M059J (cell line): ENCODE measurements at regions not wholly inside any gene's neighbourhood (a gene's known extent, or its start where the extent isn't known, plus 50 kb on each side); places are given as distances from the start of the nearest gene placed in this dataset.

Experiments used
- DNase-seq: peaks from one replicate; pipeline ENCODE4 v3.0.0-alpha.2; 2012; ENCODE audit warnings: low read depth

- no peak for DNase-seq
Observed at GRCh38 chr11:112889446-112889845, 71.8 kb upstream of the NCAM1 start.

- DNase-seq = no peak
Observed at GRCh38 chr11:112899235-112900006, 61.8 kb upstream of the NCAM1 start.

GRCh38 chr11:112901924-112902323 is 59.3 kb upstream of the NCAM1 start:
- DNase-seq = no peak

GRCh38 chr11:112902361-112903011 is 58.7 kb upstream of the NCAM1 start:
- DNase-seq = no peak

GRCh38 chr11:112903340-112903739 is 57.9 kb upstream of the NCAM1 start:
- DNase-seq = no peak

GRCh38 chr11:112911124-112911523 is 50.1 kb upstream of the NCAM1 start:
- DNase-seq = no peak
